ENCODE measurements at regions not wholly inside any gene's neighbourhood (a gene's known extent, or its start where the extent isn't known, plus 50 kb on each side); places are given as distances from the start of the nearest gene placed in this dataset.

GRCh38 chr11:127609025-127609773 is 608.6 kb upstream of the KIRREL3 start:
- DNase-seq (ENCODE audit: low read depth in 2 of 2), result no peak

- DNase-seq (ENCODE audit: low read depth in 2 of 2), result no peak
Measured at GRCh38 chr11:127607487-127608085, 607.0 kb upstream of the KIRREL3 start.

GRCh38 chr11:127601578-127601977 is 601.0 kb upstream of the KIRREL3 start:
- DNase-seq (ENCODE audit: low read depth in 2 of 2), result no peak

- no peak for DNase-seq (ENCODE audit: low read depth in 2 of 2)
Measured at GRCh38 chr11:127600674-127601073, 600.1 kb upstream of the KIRREL3 start.

- no peak for DNase-seq (ENCODE audit: low read depth in 2 of 2)
Measured at GRCh38 chr11:127598476-127598875, 597.9 kb upstream of the KIRREL3 start.

- DNase-seq (ENCODE audit: low read depth in 2 of 2), result no peak
Measured at GRCh38 chr11:127596433-127596832, 595.9 kb upstream of the KIRREL3 start.

GRCh38 chr11:127592371-127592770 is 591.8 kb upstream of the KIRREL3 start:
- DNase-seq (ENCODE audit: low read depth in 2 of 2), result no peak

DNA sequence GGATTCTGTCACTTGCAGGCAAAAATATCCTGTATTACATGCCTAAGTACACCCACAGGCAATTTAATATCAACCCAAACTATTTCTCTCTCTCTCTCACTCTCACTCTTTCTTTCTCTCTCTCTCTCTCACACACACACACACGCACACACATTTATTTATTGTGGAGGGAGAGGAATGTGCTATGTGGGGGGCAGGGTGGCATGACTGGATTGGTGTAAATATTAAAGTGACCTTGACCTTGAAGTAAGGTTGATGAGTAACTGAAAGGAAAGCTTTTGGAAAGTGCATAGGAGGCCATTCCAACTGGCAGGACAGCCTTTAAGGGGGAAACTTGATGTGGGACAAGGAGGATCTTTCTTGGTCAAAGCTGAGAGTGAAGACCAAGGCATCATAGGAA is 589.7 kb upstream of the KIRREL3 start:
- DNase-seq (ENCODE audit: low read depth in 2 of 2), result no peak

GRCh38 chr11:127588431-127588830 is 587.9 kb upstream of the KIRREL3 start:
- DNase-seq (ENCODE audit: low read depth in 2 of 2), result no peak

- DNase-seq (ENCODE audit: low read depth in 2 of 2), result no peak
Measured at GRCh38 chr11:127587511-127587910, 586.9 kb upstream of the KIRREL3 start.

DNA sequence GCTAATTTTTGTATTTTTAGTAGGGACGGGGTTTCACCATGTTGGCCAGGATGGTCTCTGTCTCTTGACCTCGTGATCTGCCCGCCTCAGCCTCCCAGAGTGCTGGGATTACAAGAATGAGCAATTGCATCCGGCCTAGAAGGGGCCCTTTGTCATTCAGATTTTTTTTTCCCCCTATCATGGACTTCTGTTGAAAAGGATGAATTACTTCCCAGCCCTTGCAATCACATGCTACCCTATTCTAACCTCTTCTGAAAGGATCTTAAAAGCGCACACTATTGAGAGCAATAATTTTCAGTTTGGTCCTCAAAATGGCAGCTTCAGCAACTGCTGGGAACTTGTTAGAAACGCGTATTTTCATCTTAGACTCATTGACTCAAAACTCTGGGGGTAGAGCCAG is 575.6 kb upstream of the KIRREL3 start:
- no peak for DNase-seq (ENCODE audit: low read depth in 2 of 2)

GRCh38 chr11:127574478-127574877 is 573.9 kb upstream of the KIRREL3 start:
- DNase-seq (ENCODE audit: low read depth in 2 of 2), result no peak

GRCh38 chr11:127568891-127569290 is 568.3 kb upstream of the KIRREL3 start:
- DNase-seq (ENCODE audit: low read depth in 2 of 2), result no peak

DNA sequence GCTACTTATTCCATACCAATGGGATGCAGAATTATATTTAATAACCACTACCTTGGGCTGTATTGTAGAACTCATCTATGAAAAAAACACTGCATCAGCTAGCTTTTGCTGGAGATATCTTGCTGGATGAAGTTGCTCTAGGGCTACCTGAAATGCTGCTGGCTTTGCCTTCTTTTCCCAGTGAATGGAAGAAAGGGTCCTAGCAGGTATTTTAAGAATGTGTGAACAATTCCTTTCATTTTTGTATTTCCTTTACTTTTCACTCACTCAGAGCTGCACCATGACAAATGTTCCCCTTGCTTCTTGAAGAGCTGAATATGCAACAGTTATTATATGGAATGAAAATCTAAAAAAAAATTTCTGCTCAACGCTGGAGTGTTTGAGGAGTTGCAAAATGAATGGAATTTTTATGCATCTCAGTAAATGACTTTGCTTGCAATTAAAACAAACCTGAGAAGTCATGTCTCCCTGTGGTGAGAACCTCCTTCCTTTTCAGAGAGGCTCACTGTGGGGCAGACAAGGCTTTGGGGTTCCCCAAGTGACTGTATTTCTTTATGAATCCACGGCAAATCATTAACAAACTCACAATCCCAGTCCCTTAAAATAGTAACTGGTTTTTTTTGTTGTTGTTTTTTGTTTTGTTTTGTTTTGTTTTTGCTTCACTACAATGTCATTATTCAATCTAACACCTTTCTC is 566.8 kb upstream of the KIRREL3 start:
- no peak for DNase-seq (ENCODE audit: low read depth in 2 of 2)

- no peak for DNase-seq (ENCODE audit: low read depth in 2 of 2)
Measured at GRCh38 chr11:127564810-127565209, 564.2 kb upstream of the KIRREL3 start.

GRCh38 chr11:127559978-127560377 is 559.4 kb upstream of the KIRREL3 start:
- no peak for DNase-seq (ENCODE audit: low read depth in 2 of 2)

- no peak for DNase-seq (ENCODE audit: low read depth in 2 of 2)
Measured at GRCh38 chr11:127552446-127552845, 551.9 kb upstream of the KIRREL3 start.

GRCh38 chr11:127531167-127531566 is 530.6 kb upstream of the KIRREL3 start:
- DNase-seq (ENCODE audit: low read depth in 2 of 2), result no peak

GRCh38 chr11:127528297-127528696 is 527.7 kb upstream of the KIRREL3 start:
- DNase-seq (ENCODE audit: low read depth in 2 of 2), result no peak

- no peak for DNase-seq (ENCODE audit: low read depth in 2 of 2)
Measured at GRCh38 chr11:127524618-127525017, 524.0 kb upstream of the KIRREL3 start.

GRCh38 chr11:127521413-127521812 is 520.8 kb upstream of the KIRREL3 start:
- DNase-seq (ENCODE audit: low read depth in 2 of 2), result no peak

GRCh38 chr11:127507851-127508250 is 507.3 kb upstream of the KIRREL3 start:
- DNase-seq (ENCODE audit: low read depth in 2 of 2), result no peak

- no peak for DNase-seq (ENCODE audit: low read depth in 2 of 2)
Measured at GRCh38 chr11:127506647-127507046, 506.1 kb upstream of the KIRREL3 start.

All from stimulated activated CD4-positive, alpha-beta T cell treated with anti-CD3 and anti-CD28 coated beads, Interleukin-1b, Interleukin-23, amount 100 ng/mL, for 4 hours (primary cell).